CD4-positive, alpha-beta memory T cell (primary cell): ENCODE measurements at regions not wholly inside any gene's neighbourhood (a gene's known extent, or its start where the extent isn't known, plus 50 kb on each side); places are given as distances from the start of the nearest gene placed in this dataset.

Experiments
- CTCF ChIA-PET: fragments of 350-600 bp; sonication (Branson Sonifier 250); formaldehyde crosslinking; loops from one replicate; lab custom pipeline; 2021; ENCODE audit warnings: inconsistent platforms; ENCODE audit not compliant: partially characterized antibody; lab: Charles Lee
- POLR2A ChIA-PET: fragments of 350-600 bp; sonication (Branson Sonifier 250); formaldehyde crosslinking; loops from one replicate; lab custom pipeline; 2021; ENCODE audit not compliant: partially characterized antibody; lab: Charles Lee
- DNase-seq, 5 donors: peaks; one replicate each; pipeline versions ENCODE4 v3.0.0 to v3.0.0-alpha.2; 2020 to 2022; ENCODE audit warnings: mixed read lengths in 1 of 5
- H3K27ac ChIP-seq: one replicate; pipeline ENCODE4 v1.7.0; 2013; ENCODE audit warnings: low read depth, low read length
- H3K27me3 ChIP-seq: 2 replicates; pipeline ENCODE4 v1.7.0; 2013; ENCODE audit warnings: mild to moderate bottlenecking, low read length, moderate library complexity; ENCODE audit not compliant: insufficient read depth
- H3K36me3 ChIP-seq: 2 replicates; pipeline ENCODE4 v1.7.0; 2013; ENCODE audit warnings: mild to moderate bottlenecking, low read length, moderate library complexity; ENCODE audit not compliant: insufficient read depth
- H3K4me1 ChIP-seq: 2 replicates; pipeline ENCODE4 v1.7.0; 2013; ENCODE audit warnings: mild to moderate bottlenecking, low read length, moderate library complexity; ENCODE audit not compliant: insufficient read depth
- H3K4me3 ChIP-seq, 2 donors: one replicate each; pipeline ENCODE4 v1.7.0; 2013; ENCODE audit warnings: low read length in 2 of 2, mild to moderate bottlenecking in 1 of 2
- H3K9me3 ChIP-seq, 2 donors: one replicate each; pipeline ENCODE4 v1.7.0; 2013; ENCODE audit warnings: low read length in 2 of 2, control low read depth in 1 of 2; ENCODE audit not compliant: control insufficient read depth in 1 of 2
- H3K27ac Mint-ChIP-seq, 7 donors: one replicate each; pipeline ENCODE4 v1.8.0; 2020 to 2021; ENCODE audit warnings: mixed read lengths in 7 of 7, mild to moderate bottlenecking in 6 of 7, inconsistent platforms in 3 of 7, moderate library complexity in 3 of 7
- H3K27me3 Mint-ChIP-seq, 2 donors: one replicate each; pipeline ENCODE4 v1.8.0; 2020 to 2021; ENCODE audit warnings: mixed read lengths in 2 of 2
- H3K36me3 Mint-ChIP-seq, 2 donors: one replicate each; pipeline ENCODE4 v1.8.0; 2020 to 2021; ENCODE audit warnings: mixed read lengths in 2 of 2, inconsistent platforms in 1 of 2, mild to moderate bottlenecking in 1 of 2
- H3K4me1 Mint-ChIP-seq, 4 donors: one replicate each; pipeline ENCODE4 v1.8.0; 2020 to 2021; ENCODE audit warnings: mixed read lengths in 4 of 4, mild to moderate bottlenecking in 1 of 4
- H3K4me3 Mint-ChIP-seq, 8 donors: one replicate each; pipeline ENCODE4 v1.8.0; 2020 to 2021; ENCODE audit warnings: mixed read lengths in 8 of 8, mild to moderate bottlenecking in 7 of 8, moderate library complexity in 6 of 8, inconsistent platforms in 3 of 8
- H3K9me3 Mint-ChIP-seq, 8 donors: one replicate each; pipeline ENCODE4 v1.8.0; 2020 to 2021; ENCODE audit warnings: mixed read lengths in 8 of 8, mild to moderate bottlenecking in 5 of 8, inconsistent platforms in 3 of 8, moderate library complexity in 1 of 8
- intact Hi-C: fragments of 100-400 bp; cut with micrococcal nuclease; formaldehyde crosslinking; loops from one replicate; pipeline ENCODE4 v1.15.1; 2023

- H3K9me3 Mint-ChIP-seq: peaks cover 0 to 7% (median 3%) of the 10 kb centered on the region in 8 donors
Measured at GRCh38 chr2:66872986-66873754, 438.2 kb downstream of the MEIS1 start.

GRCh38 chr2:66874411-66874810 lies 439.5 kb downstream of the MEIS1 start:
- intact Hi-C loops: no loop called here
- DNase-seq: no peak
- Mint-ChIP-seq H3K27ac (no peak overlapping the region), H3K4me3 (no peak overlapping the region), H3K9me3 (peaks cover 0 to 7% (median 2%) of the 10 kb centered on the region in 8 donors), H3K27me3 (no peaks in the 10 kb centered on the region), H3K4me1 (no peaks in the 10 kb centered on the region), H3K36me3 (no peaks in the 10 kb centered on the region)
- no peak overlapping the region for H3K4me3 ChIP-seq
- H3K9me3 ChIP-seq: no peaks in the 10 kb centered on the region
- H3K27ac ChIP-seq: no peak overlapping the region
- ChIA-PET POLR2A (no interaction called here), CTCF (no interaction called here)
- no peaks in the 10 kb centered on the region for H3K27me3 ChIP-seq
- no peaks in the 10 kb centered on the region for H3K4me1 ChIP-seq
- H3K36me3 ChIP-seq: no peaks in the 10 kb centered on the region

More at GRCh38 chr2:66872986-66873754, 438.2 kb downstream of the MEIS1 start:
- Histone ChIP-seq H3K27me3 (no peaks in the 10 kb centered on the region), H3K27ac (no peak overlapping the region), H3K4me1 (no peaks in the 10 kb centered on the region), H3K4me3 (no peak overlapping the region), H3K9me3 (no peaks in the 10 kb centered on the region), H3K36me3 (no peaks in the 10 kb centered on the region)
- H3K4me1 Mint-ChIP-seq: no peaks in the 10 kb centered on the region
- intact Hi-C loops: no loop called here
- DNase-seq: no peak
- peaks cover 0 to 1% of the 10 kb centered on the region in 2 donors for H3K27me3 Mint-ChIP-seq
- no peaks in the 10 kb centered on the region for H3K36me3 Mint-ChIP-seq
- POLR2A ChIA-PET: no interaction called here
- CTCF ChIA-PET: no interaction called here
- H3K27ac Mint-ChIP-seq: no peak overlapping the region
- no peak overlapping the region for H3K4me3 Mint-ChIP-seq

GRCh38 chr2:66875941-66876462 lies 441.1 kb downstream of the MEIS1 start:
- ChIA-PET POLR2A (no interaction called here), CTCF (no interaction called here)
- no peak for DNase-seq
- H3K36me3 ChIP-seq: no peaks in the 10 kb centered on the region
- H3K27ac ChIP-seq: no peak overlapping the region
- no peaks in the 10 kb centered on the region for H3K27me3 Mint-ChIP-seq
- no peak overlapping the region for H3K4me3 Mint-ChIP-seq
- H3K36me3 Mint-ChIP-seq: no peaks in the 10 kb centered on the region
- H3K27me3 ChIP-seq: no peaks in the 10 kb centered on the region
- peaks cover 0 to 3% (median under 1%) of the 10 kb centered on the region in 8 donors for H3K9me3 Mint-ChIP-seq
- H3K27ac Mint-ChIP-seq: no peak overlapping the region
- no peaks in the 10 kb centered on the region for H3K4me1 Mint-ChIP-seq
- H3K4me3 ChIP-seq: no peak overlapping the region
- intact Hi-C loops: no loop called here
- H3K4me1 ChIP-seq: no peaks in the 10 kb centered on the region
- no peaks in the 10 kb centered on the region for H3K9me3 ChIP-seq

GRCh38 chr2:66885775-66886383 lies 451.0 kb downstream of the MEIS1 start:
- H3K27ac Mint-ChIP-seq: no peak overlapping the region
- H3K36me3 Mint-ChIP-seq: no peaks in the 10 kb centered on the region
- intact Hi-C loops: no loop called here
- Histone ChIP-seq H3K27me3 (no peaks in the 10 kb centered on the region), H3K4me1 (no peaks in the 10 kb centered on the region), H3K27ac (no peak overlapping the region), H3K36me3 (no peaks in the 10 kb centered on the region), H3K4me3 (no peak overlapping the region), H3K9me3 (no peaks in the 10 kb centered on the region)
- H3K27me3 Mint-ChIP-seq: no peaks in the 10 kb centered on the region
- no peak for DNase-seq
- H3K9me3 Mint-ChIP-seq: peaks cover 0 to 11% (median 8%) of the 10 kb centered on the region in 8 donors
- H3K4me1 Mint-ChIP-seq: no peaks in the 10 kb centered on the region
- H3K4me3 Mint-ChIP-seq: no peak overlapping the region
- CTCF ChIA-PET: no interaction called here
- POLR2A ChIA-PET: no interaction called here

- H3K4me3 Mint-ChIP-seq: no peak overlapping the region
- H3K27ac Mint-ChIP-seq: no peak overlapping the region
- Histone ChIP-seq H3K4me1 (no peaks in the 10 kb centered on the region), H3K36me3 (no peaks in the 10 kb centered on the region), H3K27me3 (no peaks in the 10 kb centered on the region), H3K9me3 (no peaks in the 10 kb centered on the region), H3K4me3 (no peak overlapping the region), H3K27ac (no peak overlapping the region)
- no peaks in the 10 kb centered on the region for H3K4me1 Mint-ChIP-seq
- no peaks in the 10 kb centered on the region for H3K36me3 Mint-ChIP-seq
- DNase-seq: no peak
- ChIA-PET CTCF (no interaction called here), POLR2A (no interaction called here)
- intact Hi-C loops: no loop called here
- H3K27me3 Mint-ChIP-seq: no peaks in the 10 kb centered on the region
- peaks cover 0 to 11% (median 8%) of the 10 kb centered on the region in 8 donors for H3K9me3 Mint-ChIP-seq
Measured at GRCh38 chr2:66888246-66888645, 453.3 kb downstream of the MEIS1 start.

GRCh38 chr2:66888791-66889631 lies 454.1 kb downstream of the MEIS1 start:
- Histone ChIP-seq H3K27me3 (no peaks in the 10 kb centered on the region), H3K36me3 (no peaks in the 10 kb centered on the region), H3K4me3 (no peak overlapping the region), H3K27ac (no peak overlapping the region), H3K4me1 (no peaks in the 10 kb centered on the region), H3K9me3 (no peaks in the 10 kb centered on the region)
- H3K9me3 Mint-ChIP-seq: peaks cover 0 to 11% (median 8%) of the 10 kb centered on the region in 8 donors
- intact Hi-C loops: no loop called here
- H3K36me3 Mint-ChIP-seq: no peaks in the 10 kb centered on the region
- H3K27ac Mint-ChIP-seq: no peak overlapping the region
- H3K27me3 Mint-ChIP-seq: no peaks in the 10 kb centered on the region
- no peak overlapping the region for H3K4me3 Mint-ChIP-seq
- no peaks in the 10 kb centered on the region for H3K4me1 Mint-ChIP-seq
- DNase-seq: no peak
- ChIA-PET CTCF (no interaction called here), POLR2A (no interaction called here)

GRCh38 chr2:66889632-66889882 lies 454.6 kb downstream of the MEIS1 start:
- Mint-ChIP-seq H3K27ac (no peak overlapping the region), H3K4me3 (no peak overlapping the region), H3K9me3 (peaks cover 0 to 9% (median 7%) of the 10 kb centered on the region in 8 donors), H3K4me1 (no peaks in the 10 kb centered on the region), H3K27me3 (no peaks in the 10 kb centered on the region), H3K36me3 (no peaks in the 10 kb centered on the region)
- POLR2A ChIA-PET: no interaction called here
- no peaks in the 10 kb centered on the region for H3K4me1 ChIP-seq
- no peak overlapping the region for H3K4me3 ChIP-seq
- H3K9me3 ChIP-seq: no peaks in the 10 kb centered on the region
- H3K27ac ChIP-seq: no peak overlapping the region
- H3K36me3 ChIP-seq: no peaks in the 10 kb centered on the region
- DNase-seq: no peak
- H3K27me3 ChIP-seq: no peaks in the 10 kb centered on the region
- CTCF ChIA-PET: no interaction called here
- intact Hi-C loops: no loop called here
